Esophagus muscularis mucosa (tissue), 4 donors: ENCODE measurements at regions not wholly inside any gene's neighbourhood (a gene's known extent, or its start where the extent isn't known, plus 50 kb on each side); places are given as distances from the start of the nearest gene placed in this dataset.
A peak's percentile ranks its signal among the peaks of the same experiment; 100 is the strongest.

Source experiments
- DNase-seq: peaks from one replicate; pipeline ENCODE4 v3.0.0-alpha.2; 2017; ENCODE audit errors: extremely low spot score
- H3K27ac ChIP-seq, 4 donors: fragments of 200-600 bp; sonication (generic); replicated peaks in 1 of 4; 1 replicate in 3 of 4; 2 replicates in 1 of 4; pipeline ENCODE4 v1.5.1; 2016 to 2019; ENCODE audit warnings: mild to moderate bottlenecking in 1 of 4
- H3K27me3 ChIP-seq, 4 donors: fragments of 200-600 bp; sonication (generic); one replicate each; pipeline versions ENCODE4 v1.5.1 to v1.6.0; 2016 to 2019
- H3K36me3 ChIP-seq, 4 donors: fragments of 200-600 bp; sonication (generic); one replicate each; pipeline ENCODE4 v1.5.1; 2016 to 2019
- H3K4me1 ChIP-seq, 4 donors: fragments of 200-600 bp; sonication (generic); one replicate each; pipeline ENCODE4 v1.5.1; 2016 to 2019
- H3K4me3 ChIP-seq, 4 donors: fragments of 200-600 bp; sonication (generic); 1 replicate in 2 of 4; 2 replicates in 2 of 4; pipeline ENCODE4 v1.5.1; 2016 to 2019; ENCODE audit warnings: mild to moderate bottlenecking in 4 of 4, moderate library complexity in 1 of 4
- H3K9me3 ChIP-seq, 4 donors: fragments of 200-600 bp; sonication (generic); 1 replicate in 3 of 4; 2 replicates in 1 of 4; pipeline ENCODE4 v1.5.1; 2016 to 2019
- CTCF ChIP-seq, 3 experiments: fragments of 200-600 bp in 2 of 3; fragments of 450-650 bp in 1 of 3; sonication (generic) in 2 of 3; IDR thresholded peaks; one replicate each; pipeline ENCODE4 v1.5.1; 2017 to 2019; ENCODE audit warnings: antibody characterized with exemption in 3 of 3, mild to moderate bottlenecking in 2 of 3, moderate library complexity in 1 of 3
- EP300 ChIP-seq: sonication (generic); formaldehyde crosslinking; IDR thresholded peaks from one replicate; pipeline ENCODE4 v1.6.1; 2017; ENCODE audit warnings: antibody characterized with exemption
- POLR2A ChIP-seq: fragments of 450-650 bp; IDR thresholded peaks from one replicate; pipeline ENCODE4 v1.6.1; 2017; ENCODE audit warnings: antibody characterized with exemption, moderate library complexity, mild to moderate bottlenecking, low read depth
- POLR2AphosphoS5 ChIP-seq, 2 donors: sonication (generic); formaldehyde crosslinking; IDR thresholded peaks; one replicate each; pipeline ENCODE4 v1.6.1; 2017; ENCODE audit warnings: antibody characterized with exemption in 2 of 2
- WGBS: methylation state at CpG from one replicate; pipeline ENCODE4 v1.1.5; 2018; 5-methylcytosine and 5-hydroxymethylcytosine counted together
- intact Hi-C: fragments of 100-400 bp; cut with DNase I; formaldehyde crosslinking; loops from one replicate; pipeline ENCODE4 v1.15.1; 2023

- H3K4me3 ChIP-seq, result no peak overlapping the region
- 100% methylated on average over 1 of the region's 1 CpG for WGBS
- intact Hi-C loops, result no loop called here
These were observed 206.0 kb upstream of the SEMA6D start for GRCh38 chr15:47511261-47511660.

GRCh38 chr15:47513471-47513870, 203.8 kb upstream of the SEMA6D start:
- no peak overlapping the region for H3K27ac ChIP-seq
- intact Hi-C loops, result no loop called here
- no peak for TF ChIP-seq EP300
- no peaks in the 10 kb centered on the region for H3K27me3 ChIP-seq
- WGBS, result 88% methylated on average over 5 of the region's 5 CpGs
- H3K4me3 ChIP-seq, result no peak overlapping the region
- H3K9me3 ChIP-seq, result no peaks in the 10 kb centered on the region
- H3K36me3 ChIP-seq, result no peaks in the 10 kb centered on the region
- H3K4me1 ChIP-seq, result peaks cover 0 to 9% (median 3%) of the 10 kb centered on the region in 4 donors
- DNase-seq, result peak; percentile 45

More at GRCh38 chr15:47511261-47511660, 206.0 kb upstream of the SEMA6D start:
- Histone ChIP-seq H3K27me3 (no peaks in the 10 kb centered on the region), H3K27ac (no peak overlapping the region), H3K9me3 (no peaks in the 10 kb centered on the region), H3K36me3 (no peaks in the 10 kb centered on the region), H3K4me1 (peaks cover 5 to 9% (median 8%) of the 10 kb centered on the region in 4 donors)
- DNase-seq, result peak; percentile 55
- TF ChIP-seq EP300 (no peak), POLR2AphosphoS5 (IDR thresholded peaks at IDR 0.05) (no peak), POLR2A (no peak), CTCF (IDR thresholded peaks at IDR 0.05) (no peak)

GRCh38 chr15:47514200-47514652, 203.1 kb upstream of the SEMA6D start:
- Histone ChIP-seq H3K36me3 (no peaks in the 10 kb centered on the region), H3K4me1 (peaks cover 0 to 9% (median 3%) of the 10 kb centered on the region in 4 donors), H3K27me3 (no peaks in the 10 kb centered on the region), H3K9me3 (no peaks in the 10 kb centered on the region), H3K4me3 (no peak overlapping the region), H3K27ac (no peak overlapping the region)
- no peak for DNase-seq
- intact Hi-C loops, result no loop called here
- no peak for TF ChIP-seq CTCF (IDR thresholded peaks at IDR 0.05)
- no peak for TF ChIP-seq EP300
- no peak for TF ChIP-seq POLR2A
- no peak for TF ChIP-seq POLR2AphosphoS5 (IDR thresholded peaks at IDR 0.05)
- WGBS, result 43% methylated on average over 2 of the region's 2 CpGs

- no peaks in the 10 kb centered on the region for H3K27me3 ChIP-seq
- TF ChIP-seq EP300 (no peak), POLR2AphosphoS5 (IDR thresholded peaks at IDR 0.05) (no peak), POLR2A (no peak), CTCF (IDR thresholded peaks at IDR 0.05) (no peak)
- no peaks in the 10 kb centered on the region for H3K9me3 ChIP-seq
- peak; percentile 17 for DNase-seq
- H3K27ac ChIP-seq, result no peak overlapping the region
- intact Hi-C loops, result no loop called here
- no peaks in the 10 kb centered on the region for H3K36me3 ChIP-seq
- WGBS, result 67% methylated on average over 2 of the region's 2 CpGs
- peaks cover 0 to 9% (median 3%) of the 10 kb centered on the region in 4 donors for H3K4me1 ChIP-seq
- H3K4me3 ChIP-seq, result no peak overlapping the region
These were observed 200.7 kb upstream of the SEMA6D start for GRCh38 chr15:47516558-47516957.

GRCh38 chr15:47516972-47517371, 200.3 kb upstream of the SEMA6D start:
- Histone ChIP-seq H3K9me3 (no peaks in the 10 kb centered on the region), H3K27me3 (no peaks in the 10 kb centered on the region), H3K4me3 (no peak overlapping the region), H3K27ac (no peak overlapping the region), H3K36me3 (no peaks in the 10 kb centered on the region), H3K4me1 (peaks cover 0 to 9% (median 3%) of the 10 kb centered on the region in 4 donors)
- peak; percentile 45 for DNase-seq
- no peak for TF ChIP-seq POLR2A
- TF ChIP-seq CTCF (IDR thresholded peaks at IDR 0.05), result no peak
- TF ChIP-seq POLR2AphosphoS5 (IDR thresholded peaks at IDR 0.05), result no peak
- TF ChIP-seq EP300, result no peak
- intact Hi-C loops, result no loop called here
- 54% methylated on average over 1 of the region's 1 CpG for WGBS
